DND-41 (cell line): ENCODE measurements at regions not wholly inside any gene's neighbourhood (a gene's known extent, or its start where the extent isn't known, plus 50 kb on each side); places are given as distances from the start of the nearest gene placed in this dataset.
A peak's percentile ranks its signal among the peaks of the same experiment; 100 is the strongest.

ENCODE experiments used
- ATAC-seq: fragments of 200-7000 bp; cut with Tn5 transposase; 3 replicates; pipeline ENCODE4 v1.9.1; 2021; ENCODE audit warnings: low read depth; ENCODE audit not compliant: insufficient read depth
- DNase-seq: peaks from one replicate; pipeline ENCODE4 v3.0.0-alpha.2; 2020
- H2AFZ ChIP-seq: 2 replicates; pipeline ENCODE4 v1.6.0; 2012; ENCODE audit warnings: low read depth, low read length
- H3K27ac ChIP-seq: 2 replicates; pipeline ENCODE4 v1.5.1; 2012; ENCODE audit warnings: low read length, inconsistent platforms
- H3K27me3 ChIP-seq: fragments of 200-600 bp; sonication (generic); 2 replicates; pipeline ENCODE4 v1.6.0; 2012; ENCODE audit warnings: low read length, mild to moderate bottlenecking, inconsistent platforms; ENCODE audit not compliant: insufficient read depth, poor library complexity
- H3K36me3 ChIP-seq: 2 replicates; pipeline ENCODE4 v1.5.1; 2012; ENCODE audit warnings: low read length, inconsistent platforms; ENCODE audit not compliant: insufficient read depth
- H3K4me1 ChIP-seq: 2 replicates; pipeline ENCODE4 v1.5.1; 2012; ENCODE audit warnings: mild to moderate bottlenecking, low read length; ENCODE audit not compliant: insufficient read depth
- H3K4me2 ChIP-seq: 2 replicates; pipeline ENCODE4 v1.6.0; 2012; ENCODE audit warnings: mild to moderate bottlenecking, moderate library complexity, low read length, inconsistent platforms; ENCODE audit not compliant: insufficient read depth
- H3K4me3 ChIP-seq, 2 experiments: fragments of 200-600 bp in 1 of 2; shearing (Covaris generic) in 1 of 2; 2 replicates each; pipeline ENCODE4 v1.5.1; 2012 to 2016; ENCODE audit warnings: inconsistent platforms in 2 of 2, low read length in 2 of 2, mild to moderate bottlenecking in 2 of 2, low read depth in 1 of 2, moderate library complexity in 1 of 2
- H3K79me2 ChIP-seq: 2 replicates; pipeline ENCODE4 v1.6.0; 2012; ENCODE audit warnings: low read length, inconsistent platforms; ENCODE audit not compliant: insufficient read depth
- H3K9ac ChIP-seq: 2 replicates; pipeline ENCODE4 v1.6.0; 2012; ENCODE audit warnings: low read depth, mild to moderate bottlenecking, inconsistent platforms, low read length, moderate library complexity
- H3K9me3 ChIP-seq: 2 replicates; pipeline ENCODE4 v1.5.1; 2012; ENCODE audit warnings: low read length, moderate library complexity, mild to moderate bottlenecking, inconsistent platforms; ENCODE audit not compliant: insufficient read depth, severe bottlenecking
- H4K20me1 ChIP-seq: 2 replicates; pipeline ENCODE4 v1.6.0; 2012; ENCODE audit warnings: low read length; ENCODE audit not compliant: insufficient read depth
- CTCF ChIP-seq: IDR thresholded peaks from 2 replicates; pipeline ENCODE4 v1.5.1; 2012; ENCODE audit warnings: borderline replicate concordance, low read length, moderate library complexity, mild to moderate bottlenecking; ENCODE audit not compliant: poor library complexity, severe bottlenecking; ENCODE audit errors: extremely low read depth
- EZH2 ChIP-seq: IDR thresholded peaks from 3 replicates; pipeline ENCODE4 v1.6.1; 2012; ENCODE audit warnings: borderline replicate concordance, low read depth, mild to moderate bottlenecking, moderate library complexity, low read length, inconsistent platforms; ENCODE audit not compliant: severe bottlenecking

GRCh38 chr1:149844650-149845255, 54.6 kb upstream of the BOLA1 start:
- H3K9ac ChIP-seq = peak overlapping the region; percentile 63

GRCh38 chr1:149845416-149845815, 54.0 kb upstream of the BOLA1 start:
- Histone ChIP-seq H4K20me1 (peaks cover 27% of the 10 kb centered on the region; the same call in 1 of the 2 replicates), H2AFZ (no peak overlapping the region), H3K79me2 (peaks cover 68% of the 10 kb centered on the region), H3K9ac (peak overlapping the region; percentile 63), H3K36me3 (peaks cover 20% of the 10 kb centered on the region), H3K4me2 (peak overlapping the region; percentile 64), H3K27ac (0 out of 2 replicates have a peak overlapping the region, but pooled peaks have one; percentile 22), H3K9me3 (no peaks in the 10 kb centered on the region), H3K4me1 (peaks cover 61% of the 10 kb centered on the region), H3K27me3 (no peaks in the 10 kb centered on the region), H3K4me3 (peak overlapping the region in 1 of 2 experiments; percentile 60; a peak in 2 of 4 replicates)
- TF ChIP-seq EZH2 (no peak), CTCF (no peak)
- no peak for DNase-seq
- ATAC-seq = no peak

More at GRCh38 chr1:149844650-149845255, 54.6 kb upstream of the BOLA1 start:
- Histone ChIP-seq H3K36me3 (peaks cover 20% of the 10 kb centered on the region), H3K79me2 (peaks cover 64% of the 10 kb centered on the region), H4K20me1 (peaks cover 27% of the 10 kb centered on the region; the same call in 1 of the 2 replicates), H3K4me1 (peaks cover 61% of the 10 kb centered on the region), H3K27me3 (no peaks in the 10 kb centered on the region), H3K4me2 (peak overlapping the region; percentile 64), H3K27ac (0 out of 2 replicates have a peak overlapping the region, but pooled peaks have one; percentile 22), H2AFZ (no peak overlapping the region), H3K9me3 (no peaks in the 10 kb centered on the region), H3K4me3 (peak overlapping the region in 1 of 2 experiments; percentile 60; a peak in 2 of 4 replicates)
- ATAC-seq (no peak), DNase-seq (no peak)
- no peak for TF ChIP-seq EZH2
- TF ChIP-seq CTCF = no peak

- peaks cover 61% of the 10 kb centered on the region for H3K4me1 ChIP-seq
- DNase-seq = no peak
- H3K4me3 ChIP-seq = no peak overlapping the region
Observed at GRCh38 chr1:149846042-149846441, 53.3 kb upstream of the BOLA1 start.

More at GRCh38 chr1:149846042-149846441, 53.3 kb upstream of the BOLA1 start:
- no peaks in the 10 kb centered on the region for H3K27me3 ChIP-seq
- no peak for ATAC-seq
- no peak overlapping the region for H3K27ac ChIP-seq
- H3K9ac ChIP-seq = no peak overlapping the region
- peaks cover 68% of the 10 kb centered on the region for H3K79me2 ChIP-seq
- no peak for TF ChIP-seq EZH2
- TF ChIP-seq CTCF = no peak
- no peak overlapping the region for H2AFZ ChIP-seq
- H3K36me3 ChIP-seq = peaks cover 20% of the 10 kb centered on the region
- peak overlapping the region; percentile 64 for H3K4me2 ChIP-seq
- no peaks in the 10 kb centered on the region for H3K9me3 ChIP-seq
- H4K20me1 ChIP-seq = peaks cover 27% of the 10 kb centered on the region; the same call in 1 of the 2 replicates
